Liver (tissue), 3 donors: ENCODE measurements at regions not wholly inside any gene's neighbourhood (a gene's known extent, or its start where the extent isn't known, plus 50 kb on each side); places are given as distances from the start of the nearest gene placed in this dataset.

Source experiments
- CTCF ChIP-seq: fragments of 150-350 bp; IDR thresholded peaks from 2 replicates; pipeline ENCODE4 v1.5.1; 2017; ENCODE audit warnings: improper control_type of control experiment, low read depth, low read length; ENCODE audit not compliant: missing input control
- GABPA ChIP-seq, 2 donors: IDR thresholded peaks in 1 of 2; conservative IDR thresholded peaks in 1 of 2; 2 replicates each; pipeline ENCODE4 v1.6.1; 2016; ENCODE audit warnings: antibody characterized with exemption in 2 of 2, mild to moderate bottlenecking in 1 of 2, moderate library complexity in 1 of 2
- MAX ChIP-seq: IDR thresholded peaks from 2 replicates; pipeline ENCODE4 v1.6.1; 2016; ENCODE audit warnings: antibody characterized with exemption
- SP1 ChIP-seq: IDR thresholded peaks from 2 replicates; pipeline ENCODE4 v1.6.1; 2018; ENCODE audit warnings: antibody characterized with exemption, mild to moderate bottlenecking
- TAF1 ChIP-seq: conservative IDR thresholded peaks from 2 replicates; pipeline ENCODE4 v1.6.1; 2016; ENCODE audit warnings: antibody characterized with exemption, mild to moderate bottlenecking
- YY1 ChIP-seq: IDR thresholded peaks from 2 replicates; pipeline ENCODE4 v1.6.1; 2016; ENCODE audit warnings: antibody characterized with exemption, mild to moderate bottlenecking
- TF ChIP-seq, protein P1 (sequence below): IDR thresholded peaks from 2 replicates; pipeline ENCODE4 v1.6.1; 2016; ENCODE audit warnings: antibody characterized with exemption, mild to moderate bottlenecking
- donor health status: healthy.
- donor health status: healthy.

- TF ChIP-seq CTCF (no peak), MAX (no peak), TAF1 (no peak), SP1 (no peak), YY1 (no peak), GABPA (IDR thresholded peaks at IDR 0.05 in 1 of 2, conservative IDR thresholded peaks at IDR 0.05 in 1 of 2) (no peak)
- TF ChIP-seq, protein P1, sequence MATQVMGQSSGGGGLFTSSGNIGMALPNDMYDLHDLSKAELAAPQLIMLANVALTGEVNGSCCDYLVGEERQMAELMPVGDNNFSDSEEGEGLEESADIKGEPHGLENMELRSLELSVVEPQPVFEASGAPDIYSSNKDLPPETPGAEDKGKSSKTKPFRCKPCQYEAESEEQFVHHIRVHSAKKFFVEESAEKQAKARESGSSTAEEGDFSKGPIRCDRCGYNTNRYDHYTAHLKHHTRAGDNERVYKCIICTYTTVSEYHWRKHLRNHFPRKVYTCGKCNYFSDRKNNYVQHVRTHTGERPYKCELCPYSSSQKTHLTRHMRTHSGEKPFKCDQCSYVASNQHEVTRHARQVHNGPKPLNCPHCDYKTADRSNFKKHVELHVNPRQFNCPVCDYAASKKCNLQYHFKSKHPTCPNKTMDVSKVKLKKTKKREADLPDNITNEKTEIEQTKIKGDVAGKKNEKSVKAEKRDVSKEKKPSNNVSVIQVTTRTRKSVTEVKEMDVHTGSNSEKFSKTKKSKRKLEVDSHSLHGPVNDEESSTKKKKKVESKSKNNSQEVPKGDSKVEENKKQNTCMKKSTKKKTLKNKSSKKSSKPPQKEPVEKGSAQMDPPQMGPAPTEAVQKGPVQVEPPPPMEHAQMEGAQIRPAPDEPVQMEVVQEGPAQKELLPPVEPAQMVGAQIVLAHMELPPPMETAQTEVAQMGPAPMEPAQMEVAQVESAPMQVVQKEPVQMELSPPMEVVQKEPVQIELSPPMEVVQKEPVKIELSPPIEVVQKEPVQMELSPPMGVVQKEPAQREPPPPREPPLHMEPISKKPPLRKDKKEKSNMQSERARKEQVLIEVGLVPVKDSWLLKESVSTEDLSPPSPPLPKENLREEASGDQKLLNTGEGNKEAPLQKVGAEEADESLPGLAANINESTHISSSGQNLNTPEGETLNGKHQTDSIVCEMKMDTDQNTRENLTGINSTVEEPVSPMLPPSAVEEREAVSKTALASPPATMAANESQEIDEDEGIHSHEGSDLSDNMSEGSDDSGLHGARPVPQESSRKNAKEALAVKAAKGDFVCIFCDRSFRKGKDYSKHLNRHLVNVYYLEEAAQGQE: no peak
Measured at GRCh38 chr14:101209594-101209993, 306.1 kb upstream of the RTL1 start.
